ENCODE measurements at regions not wholly inside any gene's neighbourhood (a gene's known extent, or its start where the extent isn't known, plus 50 kb on each side); places are given as distances from the start of the nearest gene placed in this dataset.

- TF ChIP-seq, protein P1, sequence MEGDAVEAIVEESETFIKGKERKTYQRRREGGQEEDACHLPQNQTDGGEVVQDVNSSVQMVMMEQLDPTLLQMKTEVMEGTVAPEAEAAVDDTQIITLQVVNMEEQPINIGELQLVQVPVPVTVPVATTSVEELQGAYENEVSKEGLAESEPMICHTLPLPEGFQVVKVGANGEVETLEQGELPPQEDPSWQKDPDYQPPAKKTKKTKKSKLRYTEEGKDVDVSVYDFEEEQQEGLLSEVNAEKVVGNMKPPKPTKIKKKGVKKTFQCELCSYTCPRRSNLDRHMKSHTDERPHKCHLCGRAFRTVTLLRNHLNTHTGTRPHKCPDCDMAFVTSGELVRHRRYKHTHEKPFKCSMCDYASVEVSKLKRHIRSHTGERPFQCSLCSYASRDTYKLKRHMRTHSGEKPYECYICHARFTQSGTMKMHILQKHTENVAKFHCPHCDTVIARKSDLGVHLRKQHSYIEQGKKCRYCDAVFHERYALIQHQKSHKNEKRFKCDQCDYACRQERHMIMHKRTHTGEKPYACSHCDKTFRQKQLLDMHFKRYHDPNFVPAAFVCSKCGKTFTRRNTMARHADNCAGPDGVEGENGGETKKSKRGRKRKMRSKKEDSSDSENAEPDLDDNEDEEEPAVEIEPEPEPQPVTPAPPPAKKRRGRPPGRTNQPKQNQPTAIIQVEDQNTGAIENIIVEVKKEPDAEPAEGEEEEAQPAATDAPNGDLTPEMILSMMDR (IDR thresholded peaks at IDR 0.05; ENCODE audit: poor library complexity, severe bottlenecking) = no peak
- TF ChIP-seq EZH2 (IDR thresholded peaks at IDR 0.05; ENCODE audit: borderline replicate concordance, insufficient read depth, low read length, poor library complexity, severe bottlenecking) (no peak), REST (IDR thresholded peaks at IDR 0.05; ENCODE audit: borderline replicate concordance) (no peak)
- no peak overlapping the region for H2AFZ ChIP-seq (ENCODE audit: low read depth, low read length)
- H3F3A ChIP-seq (ENCODE audit: insufficient read depth, low read length, poor library complexity, severe bottlenecking) = no peaks in the 10 kb centered on the region
- no peak overlapping the region for H3K27ac ChIP-seq (ENCODE audit: low read length)
- H3K9me2 ChIP-seq (ENCODE audit: insufficient read depth, low read length) = no peaks in the 10 kb centered on the region
- no peaks in the 10 kb centered on the region for H3K36me3 ChIP-seq (ENCODE audit: insufficient read depth, low read length)
- H3K79me2 ChIP-seq (replicated peaks; ENCODE audit: insufficient read depth, low read length) = no peaks in the 10 kb centered on the region
- no peak overlapping the region for H3K4me3 ChIP-seq (ENCODE audit: low read length)
- no peaks in the 10 kb centered on the region for H3K9me3 ChIP-seq (ENCODE audit: low read length)
- no peaks in the 10 kb centered on the region for H4K20me1 ChIP-seq (ENCODE audit: insufficient read depth)
- H3K9ac ChIP-seq (ENCODE audit: low read length) = no peak overlapping the region
- H3K27me3 ChIP-seq (ENCODE audit: insufficient read depth, low read depth, low read length) = peaks cover 4% of the 10 kb centered on the region
- no peak overlapping the region for H3K4me2 ChIP-seq (ENCODE audit: low read length)
Measured at GRCh38 chr11:20256925-20257324, 96.7 kb upstream of the DBX1 start.

GRCh38 chr11:20253796-20254195 lies 93.5 kb upstream of the DBX1 start:
- H3K79me2 ChIP-seq (replicated peaks; ENCODE audit: insufficient read depth, low read length) = no peaks in the 10 kb centered on the region
- no peak overlapping the region for H3K4me2 ChIP-seq (ENCODE audit: low read length)
- H3F3A ChIP-seq (ENCODE audit: insufficient read depth, low read length, poor library complexity, severe bottlenecking) = no peaks in the 10 kb centered on the region
- H4K20me1 ChIP-seq (ENCODE audit: insufficient read depth) = no peaks in the 10 kb centered on the region
- no peak overlapping the region for H3K27ac ChIP-seq (ENCODE audit: low read length)
- H3K27me3 ChIP-seq (ENCODE audit: insufficient read depth, low read depth, low read length) = peaks cover 28% of the 10 kb centered on the region
- no peaks in the 10 kb centered on the region for H3K9me2 ChIP-seq (ENCODE audit: insufficient read depth, low read length)
- TF ChIP-seq SMC3 (conservative IDR thresholded peaks at IDR 0.05; ENCODE audit: poor library complexity) (no peak), MXI1 (conservative IDR thresholded peaks at IDR 0.05; ENCODE audit: poor library complexity, severe bottlenecking) (no peak), TAF1 (IDR thresholded peaks at IDR 0.05; ENCODE audit: low read depth) (no peak), POLR2AphosphoS5 (IDR thresholded peaks at IDR 0.05) (no peak), RAD21 (conservative IDR thresholded peaks at IDR 0.05) (no peak), REST (IDR thresholded peaks at IDR 0.05; ENCODE audit: borderline replicate concordance) (no peak), EZH2 (IDR thresholded peaks at IDR 0.05; ENCODE audit: borderline replicate concordance, insufficient read depth, low read length, poor library complexity, severe bottlenecking) (no peak)
- no peak overlapping the region for H3K4me3 ChIP-seq (ENCODE audit: low read length)
- H3K9me3 ChIP-seq (ENCODE audit: low read length) = no peaks in the 10 kb centered on the region
- no peaks in the 10 kb centered on the region for H3K36me3 ChIP-seq (ENCODE audit: insufficient read depth, low read length)
- H3K9ac ChIP-seq (ENCODE audit: low read length) = no peak overlapping the region
- no peak overlapping the region for H2AFZ ChIP-seq (ENCODE audit: low read depth, low read length)

All from neural cell (in vitro differentiated cells).